Urinary bladder (tissue), 3 donors: ENCODE measurements at regions not wholly inside any gene's neighbourhood (a gene's known extent, or its start where the extent isn't known, plus 50 kb on each side); places are given as distances from the start of the nearest gene placed in this dataset.
"Not testable (repeated sequence)": the region's sequence is repeated elsewhere in the genome, so short reads cannot be mapped to it uniquely, and the experiment has no call there.

Experiments
- DNase-seq: peaks from one replicate; pipeline ENCODE4 v3.0.0-alpha.2; 2015; ENCODE audit errors: extremely low spot score
- H3K27ac ChIP-seq: one replicate; pipeline ENCODE4 v1.5.1; 2013; ENCODE audit warnings: low read depth, mild to moderate bottlenecking, moderate library complexity
- H3K36me3 ChIP-seq: one replicate; pipeline ENCODE4 v1.6.1; 2013; ENCODE audit warnings: mild to moderate bottlenecking, moderate library complexity; ENCODE audit not compliant: insufficient read depth
- H3K4me1 ChIP-seq: one replicate; pipeline ENCODE4 v1.6.1; 2013; ENCODE audit warnings: mild to moderate bottlenecking, moderate library complexity; ENCODE audit not compliant: insufficient read depth
- H3K4me3 ChIP-seq: one replicate; pipeline ENCODE4 v1.5.1; 2013; ENCODE audit warnings: low read depth, low read length
- WGBS: extraction: QIAGEN DNeasy Blood & Tissue Kit; methylation state at CpG from one replicate; pipeline ENCODE4 v1.1.7; 2013; 5-methylcytosine and 5-hydroxymethylcytosine counted together
- donor health status: healthy with polysubstance abuse.
- donor health status: healthy.

DNA sequence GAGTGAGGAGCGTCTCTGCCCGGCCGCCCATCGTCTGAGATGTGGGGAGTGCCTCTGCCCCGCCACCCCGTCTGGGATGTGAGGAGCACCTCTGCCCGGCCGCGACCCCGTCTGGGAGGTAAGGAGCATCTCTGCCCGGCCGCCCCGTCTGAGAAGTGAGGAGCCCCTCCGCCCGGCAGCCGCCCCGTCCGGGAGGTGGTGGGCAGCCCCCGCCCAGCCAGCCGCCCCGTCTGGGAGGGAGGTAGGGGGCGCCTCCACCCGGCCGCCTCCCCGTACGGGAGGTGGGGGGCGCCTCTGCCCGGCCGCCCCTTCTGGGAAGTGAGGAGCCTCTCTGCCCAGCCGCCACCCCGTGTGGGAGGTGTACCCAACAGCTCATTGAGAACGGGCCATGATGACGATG lies 1811.4 kb downstream of the EFNA5 start:
- H3K27ac ChIP-seq, H3K36me3 ChIP-seq, H3K4me1 ChIP-seq, H3K4me3 ChIP-seq, DNase-seq: not testable (repeated sequence)
- WGBS, result 99% methylated on average over 33 of the region's 33 CpGs

DNA sequence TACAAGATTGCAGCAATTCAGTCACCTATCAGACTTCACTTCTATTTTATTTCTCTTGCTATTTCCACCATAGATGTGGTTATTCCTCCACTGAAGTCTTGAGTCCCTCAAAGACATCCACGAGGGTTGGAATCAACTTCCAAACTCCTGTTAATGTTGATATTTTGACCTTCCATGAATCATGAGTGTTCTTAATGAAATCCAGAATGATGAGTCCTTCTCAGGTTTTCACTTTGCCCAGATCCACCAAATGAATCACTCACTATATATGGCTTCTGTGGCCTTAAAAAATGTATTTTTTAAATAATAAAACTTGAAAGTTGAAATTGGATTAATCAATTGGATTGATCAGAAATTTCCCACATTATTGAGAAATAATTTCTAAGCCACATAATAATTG lies 1821.0 kb downstream of the EFNA5 start:
- no peaks in the 10 kb centered on the region for H3K36me3 ChIP-seq
- whole genome bisulfite sequencing, result 50% methylated on average over 1 of the region's 1 CpG
- H3K4me1 ChIP-seq, result no peaks in the 10 kb centered on the region
- no peak for DNase-seq
- no peak overlapping the region for H3K27ac ChIP-seq
- H3K4me3 ChIP-seq, result no peak overlapping the region

DNA sequence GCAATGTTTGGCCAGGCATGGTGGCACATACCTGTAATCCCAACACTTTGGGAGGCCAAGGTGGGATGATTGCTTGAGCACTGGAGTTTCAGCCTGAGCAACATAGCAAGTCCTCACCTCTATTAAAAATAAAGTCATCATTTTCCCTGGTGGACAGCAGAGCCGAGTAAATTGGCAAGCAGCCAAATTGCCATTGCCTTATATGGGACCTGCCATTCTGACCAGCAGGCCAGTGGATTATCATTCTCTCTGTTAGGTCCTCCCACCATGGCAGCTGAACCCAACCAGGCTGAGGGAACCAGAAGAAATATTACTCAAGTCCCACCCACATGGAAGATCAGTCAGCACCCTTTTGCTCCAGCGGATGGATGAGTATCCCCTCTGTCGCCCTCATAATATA lies 1829.9 kb downstream of the EFNA5 start:
- 70% methylated on average over 3 of the region's 3 CpGs for WGBS

DNA sequence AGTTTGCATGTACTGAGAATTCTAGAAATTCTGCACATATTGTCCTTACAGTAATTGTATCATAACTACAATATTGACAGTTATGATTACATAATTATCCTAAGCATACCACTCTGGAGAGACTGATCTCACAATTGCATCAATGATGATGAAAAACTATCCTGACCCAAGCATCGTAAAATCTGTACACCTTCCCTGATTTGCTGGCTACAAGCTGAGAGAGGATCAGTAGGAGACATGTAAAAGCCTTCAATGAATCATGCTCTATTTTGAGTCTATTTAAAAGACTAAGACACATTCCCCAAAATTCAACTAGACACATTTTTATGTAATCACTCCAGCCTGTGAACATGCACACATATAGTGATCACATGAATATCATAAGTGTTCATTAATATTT lies 1833.8 kb downstream of the EFNA5 start:
- 77% methylated on average over 1 of the region's 1 CpG for WGBS
- Histone ChIP-seq H3K4me1 (no peaks in the 10 kb centered on the region), H3K27ac (no peak overlapping the region), H3K36me3 (no peaks in the 10 kb centered on the region), H3K4me3 (no peak overlapping the region)
- no peak for DNase-seq

More for the DNA sequence above, 1829.9 kb downstream of the EFNA5 start:
- no peaks in the 10 kb centered on the region for H3K4me1 ChIP-seq
- H3K36me3 ChIP-seq, result no peaks in the 10 kb centered on the region
- H3K4me3 ChIP-seq, result no peak overlapping the region
- no peak for DNase-seq
- no peak overlapping the region for H3K27ac ChIP-seq

DNA sequence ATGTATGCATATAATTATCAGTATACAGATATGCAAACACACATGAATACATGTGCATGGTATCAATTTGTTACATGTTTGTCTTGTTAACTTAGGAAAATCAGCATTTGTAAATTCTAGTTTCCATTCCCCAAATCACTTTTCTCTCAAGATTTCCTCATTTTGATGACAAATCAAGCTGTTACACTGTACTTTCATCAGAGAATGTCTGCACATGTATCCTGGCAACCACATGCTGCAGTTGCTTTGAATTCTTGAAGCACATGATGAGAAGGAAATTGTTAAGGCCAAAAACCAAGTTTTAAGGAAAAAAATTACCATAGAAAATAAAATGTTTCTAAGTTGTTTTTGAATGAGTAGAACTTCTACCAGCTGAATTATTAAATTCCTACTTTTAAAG lies 1834.5 kb downstream of the EFNA5 start:
- no peaks in the 10 kb centered on the region for H3K36me3 ChIP-seq
- H3K27ac ChIP-seq, result no peak overlapping the region
- no peak for DNase-seq
- no peak overlapping the region for H3K4me3 ChIP-seq
- no peaks in the 10 kb centered on the region for H3K4me1 ChIP-seq

DNA sequence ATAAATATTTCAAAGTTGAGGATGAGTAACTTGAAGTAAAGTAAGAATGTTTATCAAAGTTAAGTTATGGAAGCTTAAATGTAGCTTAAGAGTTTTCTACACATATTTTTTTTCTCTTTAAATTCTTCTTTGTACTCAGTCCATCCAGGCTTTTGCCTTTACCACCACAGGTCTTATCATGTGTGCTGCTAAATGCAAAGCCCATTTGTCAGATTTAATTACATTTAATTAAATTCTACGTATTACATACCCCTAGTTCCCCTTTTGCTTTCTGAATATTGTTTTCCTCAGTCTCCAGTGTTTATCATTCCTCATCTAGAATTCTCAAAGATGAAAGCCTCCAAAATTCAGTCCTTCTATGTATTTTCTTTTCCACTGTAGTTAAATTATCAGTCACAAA lies 1841.9 kb downstream of the EFNA5 start:
- Histone ChIP-seq H3K4me3 (no peak overlapping the region), H3K36me3 (no peaks in the 10 kb centered on the region), H3K27ac (no peak overlapping the region), H3K4me1 (no peaks in the 10 kb centered on the region)
- 35% methylated on average over 1 of the region's 1 CpG for WGBS
- DNase-seq, result no peak

DNA sequence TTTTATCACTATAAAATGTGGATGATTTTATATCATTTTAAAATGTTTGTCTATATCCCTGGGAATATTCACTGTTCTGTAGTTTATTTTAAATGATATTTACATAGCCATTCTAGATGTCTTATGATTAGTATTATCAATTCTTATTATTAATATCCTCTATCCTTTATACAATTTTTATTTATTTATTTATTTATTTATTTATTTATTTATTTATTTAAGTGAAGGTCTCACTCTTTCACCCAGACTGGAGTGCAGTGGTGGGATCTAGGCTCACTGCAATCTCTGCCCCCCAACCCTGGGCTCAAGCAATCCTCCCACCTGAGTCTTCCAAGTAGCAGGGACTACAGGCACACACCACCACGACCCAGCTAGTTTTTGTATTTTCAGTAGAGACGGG lies 1848.9 kb downstream of the EFNA5 start:
- no peak overlapping the region for H3K4me3 ChIP-seq
- no peak overlapping the region for H3K27ac ChIP-seq
- no peaks in the 10 kb centered on the region for H3K36me3 ChIP-seq
- WGBS, result 83% methylated on average over 2 of the region's 2 CpGs
- no peak for DNase-seq
- no peaks in the 10 kb centered on the region for H3K4me1 ChIP-seq

DNA sequence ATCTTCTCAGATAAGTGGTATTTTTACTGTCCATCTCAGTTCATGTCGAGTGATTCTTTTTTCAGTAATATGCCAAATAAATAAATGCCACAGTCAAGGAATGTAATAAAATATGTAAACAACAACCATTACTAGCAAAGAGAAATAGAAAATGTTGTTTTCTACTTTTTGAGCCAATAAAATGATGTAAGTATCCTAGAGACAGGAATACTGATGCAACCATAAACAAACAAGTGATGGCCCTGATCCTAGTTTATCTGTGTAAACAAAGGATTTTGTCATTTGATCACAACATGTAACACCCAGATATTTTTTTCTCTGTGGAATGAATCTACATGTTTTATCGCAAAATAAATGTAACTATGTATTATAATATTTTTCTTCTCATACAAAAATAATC lies 1852.8 kb downstream of the EFNA5 start:
- 50% methylated on average over 2 of the region's 2 CpGs for whole genome bisulfite sequencing
- no peak overlapping the region for H3K4me3 ChIP-seq
- no peaks in the 10 kb centered on the region for H3K4me1 ChIP-seq
- H3K27ac ChIP-seq, result no peak overlapping the region
- DNase-seq, result no peak
- no peaks in the 10 kb centered on the region for H3K36me3 ChIP-seq

DNA sequence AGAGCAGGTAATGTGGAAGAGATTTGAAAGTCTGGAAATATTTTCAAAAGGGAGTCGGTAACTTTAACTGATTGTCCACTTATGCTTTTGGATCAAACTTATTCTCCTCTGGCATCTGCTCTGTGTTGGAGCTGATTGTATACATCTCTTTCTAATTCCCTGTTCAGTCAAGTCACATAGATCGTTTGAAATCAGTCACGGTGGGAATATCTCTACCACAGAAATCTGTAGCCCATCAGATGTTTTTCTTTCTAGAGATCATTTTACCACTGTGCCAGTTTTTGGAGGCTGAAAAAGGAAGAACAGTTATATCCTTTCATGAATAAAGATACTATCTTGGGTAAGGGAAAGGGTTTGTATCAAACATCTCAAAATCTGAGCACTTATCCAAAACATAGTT lies 1853.3 kb downstream of the EFNA5 start:
- no peaks in the 10 kb centered on the region for H3K4me1 ChIP-seq
- no peak overlapping the region for H3K27ac ChIP-seq
- no peak for DNase-seq
- no peak overlapping the region for H3K4me3 ChIP-seq
- WGBS, result 46% methylated on average over 3 of the region's 3 CpGs
- no peaks in the 10 kb centered on the region for H3K36me3 ChIP-seq

DNA sequence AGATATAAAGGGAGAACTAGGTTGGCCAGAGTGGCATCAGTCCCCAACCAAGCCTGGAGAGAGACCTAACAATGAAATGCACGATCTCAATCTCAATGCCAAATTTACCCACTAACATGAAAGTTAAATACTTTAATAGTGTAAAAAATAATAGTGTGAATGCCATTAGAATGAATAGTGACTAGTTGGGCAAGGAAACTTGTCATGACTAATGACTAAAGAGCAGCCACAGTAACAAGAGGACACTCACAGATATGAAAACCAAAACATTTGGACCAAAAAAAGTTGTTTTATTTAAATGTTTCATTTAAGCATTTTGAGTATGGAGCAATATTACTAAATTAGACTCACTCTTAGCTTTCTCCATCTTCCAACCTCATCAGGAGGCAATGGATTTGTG lies 1853.8 kb downstream of the EFNA5 start:
- H3K4me3 ChIP-seq, result no peak overlapping the region
- no peak for DNase-seq
- H3K27ac ChIP-seq, result no peak overlapping the region
- WGBS, result 95% methylated on average over 1 of the region's 1 CpG
- no peaks in the 10 kb centered on the region for H3K36me3 ChIP-seq
- no peaks in the 10 kb centered on the region for H3K4me1 ChIP-seq

DNA sequence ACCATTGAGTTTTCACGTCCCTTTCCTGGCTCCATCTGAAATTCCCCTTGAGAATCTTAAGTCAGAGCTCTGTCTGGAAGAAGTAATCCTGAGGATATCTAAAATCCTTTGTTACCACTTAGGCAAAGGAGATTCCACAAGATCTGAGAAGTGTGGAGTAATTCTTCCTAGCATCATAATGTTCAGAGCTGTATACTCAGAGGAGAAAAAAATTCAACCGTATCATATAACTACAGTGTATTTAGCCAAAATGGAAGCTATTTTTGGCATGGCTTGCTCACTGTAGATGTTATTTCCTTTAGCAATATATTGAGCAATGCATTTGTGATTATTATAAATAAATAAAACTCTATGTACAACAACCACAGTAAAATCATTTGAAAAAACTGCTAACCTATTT lies 1858.4 kb downstream of the EFNA5 start:
- no peak for DNase-seq
- Histone ChIP-seq H3K27ac (no peak overlapping the region), H3K4me1 (no peaks in the 10 kb centered on the region), H3K4me3 (no peak overlapping the region), H3K36me3 (no peaks in the 10 kb centered on the region)
- 46% methylated on average over 2 of the region's 2 CpGs for WGBS

DNA sequence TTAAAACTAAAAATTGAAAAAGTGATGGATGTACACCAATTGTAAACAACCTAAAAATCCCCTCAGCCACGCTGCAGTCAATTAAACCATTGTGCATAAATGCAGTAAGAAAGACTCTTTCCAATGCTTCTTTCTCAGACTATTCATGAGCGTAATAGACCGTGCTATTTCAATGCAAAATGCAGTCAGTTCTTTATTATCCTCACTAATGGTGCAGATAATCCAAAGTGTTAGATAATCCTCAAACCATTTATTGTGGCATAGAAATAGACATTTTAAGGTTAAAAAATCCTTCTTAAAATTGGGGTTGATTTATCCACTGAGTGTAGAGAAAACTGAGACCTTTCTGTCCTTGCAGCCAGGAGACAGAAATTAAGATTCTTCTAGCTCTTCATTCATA lies 1862.8 kb downstream of the EFNA5 start:
- DNase-seq, result no peak
- Histone ChIP-seq H3K36me3 (no peaks in the 10 kb centered on the region), H3K27ac (no peak overlapping the region), H3K4me1 (no peaks in the 10 kb centered on the region), H3K4me3 (no peak overlapping the region)
- 88% methylated on average over 3 of the region's 3 CpGs for WGBS

DNA sequence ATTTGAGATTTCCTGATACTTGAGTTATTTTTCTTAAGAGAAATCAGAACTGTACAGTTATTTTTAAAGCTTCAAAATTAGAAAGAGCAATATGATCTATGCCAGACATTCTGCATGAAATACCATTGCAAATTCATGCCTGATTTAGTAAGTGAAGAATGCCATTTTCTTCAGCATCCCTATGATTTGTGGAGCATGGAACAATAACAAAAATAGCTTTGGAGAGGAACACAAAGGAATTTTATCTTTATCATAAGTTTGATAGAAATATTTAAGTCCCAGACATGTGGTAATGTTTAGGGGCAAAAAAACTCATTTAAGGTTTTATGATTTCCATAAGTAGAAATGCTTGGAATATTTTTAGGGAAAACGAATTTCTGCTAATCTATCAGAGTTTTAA lies 1863.4 kb downstream of the EFNA5 start:
- no peaks in the 10 kb centered on the region for H3K4me1 ChIP-seq
- 44% methylated on average over 1 of the region's 1 CpG for WGBS
- DNase-seq, result no peak
- H3K36me3 ChIP-seq, result no peaks in the 10 kb centered on the region
- no peak overlapping the region for H3K4me3 ChIP-seq
- H3K27ac ChIP-seq, result no peak overlapping the region

DNA sequence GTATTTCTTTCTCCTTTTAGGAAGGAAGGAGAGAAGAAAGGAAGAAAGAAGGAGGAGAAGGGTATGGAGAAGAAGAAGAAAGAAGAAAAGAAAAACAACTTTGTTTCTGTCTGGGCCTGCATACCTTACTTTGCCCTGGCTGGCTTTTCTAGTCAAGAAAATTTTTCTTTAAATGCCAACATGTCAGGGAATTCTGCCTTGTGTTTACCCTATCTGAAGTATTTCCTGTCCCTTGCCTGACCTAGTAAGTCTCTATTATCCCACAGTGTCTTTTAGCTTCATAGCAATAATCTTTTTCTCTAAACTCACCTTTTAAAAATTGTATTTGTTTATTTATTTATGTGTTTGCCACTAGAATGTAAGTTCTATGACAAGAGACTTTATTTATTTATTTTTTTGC lies 1864.1 kb downstream of the EFNA5 start:
- Histone ChIP-seq H3K4me3 (no peak overlapping the region), H3K27ac (no peak overlapping the region), H3K36me3 (no peaks in the 10 kb centered on the region), H3K4me1 (no peaks in the 10 kb centered on the region)
- DNase-seq, result no peak

DNA sequence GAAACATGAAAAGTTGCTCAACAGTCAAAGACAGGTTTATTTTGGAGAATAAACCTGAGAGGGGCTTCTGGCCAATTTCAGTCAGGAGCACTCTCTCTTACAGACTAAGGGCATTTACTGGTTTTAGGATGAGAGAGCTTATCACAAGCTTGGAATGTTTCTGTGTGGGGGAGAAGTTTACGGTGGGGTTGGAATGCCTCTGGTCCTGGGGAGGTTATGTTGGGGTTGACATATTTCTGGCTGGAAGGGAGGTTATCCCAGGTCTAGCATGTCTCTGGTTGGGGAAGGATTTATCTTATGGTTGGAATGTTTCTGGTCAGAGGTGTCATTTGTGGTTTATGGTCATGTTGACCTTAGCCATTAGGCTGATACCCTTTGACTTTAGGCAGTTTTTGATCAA lies 1867.3 kb downstream of the EFNA5 start:
- Histone ChIP-seq H3K4me3 (no peak overlapping the region), H3K4me1 (no peaks in the 10 kb centered on the region), H3K27ac (no peak overlapping the region), H3K36me3 (no peaks in the 10 kb centered on the region)
- no peak for DNase-seq
- WGBS, result 93% methylated on average over 1 of the region's 1 CpG
